ENCODE measurements at regions not wholly inside any gene's neighbourhood (a gene's known extent, or its start where the extent isn't known, plus 50 kb on each side); places are given as distances from the start of the nearest gene placed in this dataset.

- ChIA-PET POLR2A (no interaction called here), CTCF (interaction anchor here (0.5 kb wide), 1 partner anchor 1639 kb away, joined by 6 read pairs; no protein-coding TSS in a partner anchor)
- DNase-seq (ENCODE audit: low read depth, low spot score) (no peak), ATAC-seq (no peak)
- TF ChIP-seq REST (IDR thresholded peaks at IDR 0.05; ENCODE audit: insufficient read depth in 1 of 2, low read depth in 2 of 2, low read length in 1 of 2) (no peak), SIN3A (IDR thresholded peaks at IDR 0.05; ENCODE audit: borderline replicate concordance, insufficient read depth, low read depth, low read length) (no peak), TCF7L2 (IDR thresholded peaks at IDR 0.05; ENCODE audit: low read depth, low read length) (no peak), CTCF (IDR thresholded peaks at IDR 0.05) (no peak), POLR2AphosphoS5 (IDR thresholded peaks at IDR 0.05; ENCODE audit: low read depth, low read length) (no peak)
- Histone ChIP-seq H3K36me3 (ENCODE audit: control insufficient read depth, insufficient read depth, low read length) (no peaks in the 10 kb centered on the region), H3K27ac (ENCODE audit: low read length) (no peak overlapping the region), H3K9me3 (ENCODE audit: control insufficient read depth, insufficient read depth, low read depth, low read length) (no peaks in the 10 kb centered on the region), H3K4me1 (ENCODE audit: control insufficient read depth, insufficient read depth, low read length) (no peaks in the 10 kb centered on the region), H3K27me3 (ENCODE audit: control insufficient read depth, insufficient read depth, low read length) (no peaks in the 10 kb centered on the region), H3K4me3 (ENCODE audit: low read depth in 2 of 2, low read length in 2 of 2) (no peak overlapping the region)
- intact Hi-C loops (cut with micrococcal nuclease; ENCODE audit: unreplicated experiment): loop anchor here (10.0 kb wide), 1 partner anchor 503 kb away; no protein-coding TSS in a partner anchor
- in situ Hi-C loops (cut with HindIII; ENCODE audit: low pct_unique_long_range_greater_than_20kb, low sequenced_read_pairs): no loop called here
- BruUV-seq (replicated peaks): no TSS peak
Observed at GRCh38 chr9:32877639-32878217, 94.4 kb downstream of the TMEM215 start.

GRCh38 chr9:32879335-32879734 is 96.0 kb downstream of the TMEM215 start:
- Histone ChIP-seq H3K4me1 (ENCODE audit: control insufficient read depth, insufficient read depth, low read length) (no peaks in the 10 kb centered on the region), H3K4me3 (ENCODE audit: low read depth in 2 of 2, low read length in 2 of 2) (no peak overlapping the region), H3K27ac (ENCODE audit: low read length) (no peak overlapping the region), H3K36me3 (ENCODE audit: control insufficient read depth, insufficient read depth, low read length) (no peaks in the 10 kb centered on the region), H3K9me3 (ENCODE audit: control insufficient read depth, insufficient read depth, low read depth, low read length) (no peaks in the 10 kb centered on the region), H3K27me3 (ENCODE audit: control insufficient read depth, insufficient read depth, low read length) (no peaks in the 10 kb centered on the region)
- BruUV-seq (replicated peaks): no TSS peak
- no peak for DNase-seq (ENCODE audit: low read depth, low spot score)
- TF ChIP-seq POLR2AphosphoS5 (IDR thresholded peaks at IDR 0.05; ENCODE audit: low read depth, low read length) (no peak), CTCF (IDR thresholded peaks at IDR 0.05) (no peak), TCF7L2 (IDR thresholded peaks at IDR 0.05; ENCODE audit: low read depth, low read length) (no peak), REST (IDR thresholded peaks at IDR 0.05; ENCODE audit: insufficient read depth in 1 of 2, low read depth in 2 of 2, low read length in 1 of 2) (no peak)
- ChIA-PET CTCF (no interaction called here), POLR2A (no interaction called here)
- in situ Hi-C loops (cut with HindIII; ENCODE audit: low pct_unique_long_range_greater_than_20kb, low sequenced_read_pairs): no loop called here
- intact Hi-C loops (cut with micrococcal nuclease; ENCODE audit: unreplicated experiment): loop anchor here (10.0 kb wide), 1 partner anchor 505 kb away; no protein-coding TSS in a partner anchor
- ATAC-seq: no peak

Data from Panc1 (cell line).